ENCODE measurements at regions not wholly inside any gene's neighbourhood (a gene's known extent, or its start where the extent isn't known, plus 50 kb on each side); places are given as distances from the start of the nearest gene placed in this dataset.
"Not testable (repeated sequence)": the region's sequence is repeated elsewhere in the genome, so short reads cannot be mapped to it uniquely, and the experiment has no call there.

DNA sequence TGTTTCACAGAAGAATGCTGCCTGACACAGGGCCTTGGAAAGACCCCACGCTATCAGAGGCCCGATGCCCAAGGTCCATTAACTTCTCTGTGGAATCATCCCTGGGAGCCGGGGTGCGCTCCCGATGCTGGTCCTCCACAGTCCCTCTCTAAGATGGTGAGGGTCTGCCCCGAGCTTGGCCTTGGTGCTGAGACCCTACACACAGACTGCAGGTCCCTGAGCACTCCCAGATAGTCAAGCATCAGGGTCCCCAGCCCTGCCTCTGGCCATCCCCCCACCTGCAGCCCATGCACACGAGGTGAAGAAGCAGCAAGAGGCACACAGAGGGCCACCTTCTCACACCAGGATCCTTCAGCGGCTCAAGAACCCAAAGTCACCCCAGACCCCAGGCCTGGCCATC, 263.3 kb downstream of the MYCN start:
- no peak for DNase-seq (ENCODE audit: low read depth in 2 of 2)

DNA sequence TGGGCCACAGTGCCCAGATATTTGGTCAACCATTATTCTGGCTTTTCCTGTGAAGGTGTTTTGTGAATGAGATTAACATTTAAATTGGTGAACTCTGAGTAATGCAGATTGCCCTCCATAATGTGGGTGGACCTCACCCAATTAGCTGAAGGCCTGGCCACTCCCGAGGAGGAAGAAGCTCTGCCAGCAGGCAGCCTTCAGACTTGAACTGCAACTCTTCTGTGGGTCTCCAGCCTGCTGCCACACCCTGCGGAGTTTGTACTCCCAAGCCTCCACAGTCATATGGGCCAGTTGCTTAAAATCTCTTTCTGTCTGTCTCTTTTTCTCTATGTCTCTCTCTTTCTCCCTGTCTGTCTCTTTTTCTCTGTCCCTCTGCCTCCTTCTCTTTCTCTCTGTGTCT, 262.7 kb downstream of the MYCN start:
- DNase-seq (ENCODE audit: low read depth in 2 of 2) = no peak

GRCh38 chr2:16202266-16203020, 262.1 kb downstream of the MYCN start:
- DNase-seq (ENCODE audit: low read depth in 2 of 2) = no peak

DNA sequence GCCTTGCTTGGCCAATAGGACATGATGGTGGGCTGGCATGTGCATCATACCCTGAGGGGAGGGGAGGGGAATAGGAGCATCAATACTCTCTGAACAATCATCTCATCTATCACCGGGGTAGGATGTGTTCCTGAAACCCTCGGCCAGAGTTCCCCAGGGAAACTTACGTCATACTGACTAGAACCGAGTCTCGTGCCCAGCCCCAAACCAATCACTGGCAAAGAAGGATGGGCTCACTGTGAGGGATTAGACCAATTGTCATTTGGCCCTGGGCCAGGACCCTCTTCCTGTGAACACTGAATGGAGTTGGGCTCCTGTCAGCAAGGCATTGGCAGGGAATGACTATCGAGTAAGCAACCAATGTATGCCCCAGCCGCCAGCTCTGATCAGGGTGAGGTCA, 261.5 kb downstream of the MYCN start:
- no peak for DNase-seq (ENCODE audit: low read depth in 2 of 2)

GRCh38 chr2:16200554-16201193, 260.3 kb downstream of the MYCN start:
- no peak for DNase-seq (ENCODE audit: low read depth in 2 of 2)

DNA sequence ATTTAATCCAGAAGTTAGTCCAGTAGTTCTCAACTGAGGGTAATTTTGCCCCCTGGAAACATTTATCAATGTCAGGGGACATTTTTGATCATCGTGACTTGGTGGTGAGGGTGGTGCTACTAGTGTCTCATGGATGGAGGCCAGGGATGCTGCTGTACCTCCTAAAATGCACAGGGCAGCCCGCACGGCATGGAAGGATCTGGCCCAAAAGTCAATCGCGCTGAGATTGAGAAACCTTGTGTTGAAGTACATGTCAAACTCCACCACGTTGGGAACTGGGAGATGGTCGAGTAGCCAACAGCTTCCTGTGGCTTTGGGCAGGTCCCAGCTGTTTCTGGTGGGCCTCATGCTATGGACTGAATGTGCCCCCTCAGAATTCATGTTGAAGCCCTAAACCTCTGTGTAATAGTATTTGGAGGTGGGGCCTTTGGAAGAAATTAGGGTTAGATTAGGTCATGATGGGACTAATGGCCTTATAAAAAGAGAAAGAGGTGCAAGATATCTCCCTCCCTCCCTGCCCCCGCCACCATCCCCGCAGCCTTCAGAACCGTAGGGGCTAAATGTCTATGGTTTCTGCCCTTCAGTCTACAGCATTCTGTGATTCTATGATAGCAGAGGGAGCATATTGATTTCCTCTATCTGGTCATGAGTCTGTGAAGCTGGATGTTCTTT, 259.7 kb downstream of the MYCN start:
- no peak for DNase-seq (ENCODE audit: low read depth in 2 of 2)

DNA sequence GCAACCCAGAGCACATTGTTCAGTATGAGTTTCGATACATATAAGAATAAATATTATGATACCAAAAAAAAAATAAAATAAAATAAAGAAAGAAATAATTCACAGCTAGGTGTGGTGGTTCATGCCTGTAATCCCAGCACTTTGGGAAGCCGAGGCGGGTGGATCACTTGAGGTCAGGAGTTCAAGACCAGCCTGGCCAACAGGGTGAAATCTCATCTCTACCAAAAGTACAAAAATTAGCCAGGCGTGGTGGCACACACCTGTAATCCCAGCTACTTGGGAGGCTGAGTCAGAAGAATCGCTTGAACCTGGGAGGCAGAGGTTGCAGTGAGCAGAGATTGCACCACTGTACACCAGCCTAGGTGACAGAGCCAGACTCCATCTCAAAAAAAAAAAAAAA, 258.9 kb downstream of the MYCN start:
- not testable (repeated sequence) for DNase-seq (ENCODE audit: low read depth in 2 of 2)

DNA sequence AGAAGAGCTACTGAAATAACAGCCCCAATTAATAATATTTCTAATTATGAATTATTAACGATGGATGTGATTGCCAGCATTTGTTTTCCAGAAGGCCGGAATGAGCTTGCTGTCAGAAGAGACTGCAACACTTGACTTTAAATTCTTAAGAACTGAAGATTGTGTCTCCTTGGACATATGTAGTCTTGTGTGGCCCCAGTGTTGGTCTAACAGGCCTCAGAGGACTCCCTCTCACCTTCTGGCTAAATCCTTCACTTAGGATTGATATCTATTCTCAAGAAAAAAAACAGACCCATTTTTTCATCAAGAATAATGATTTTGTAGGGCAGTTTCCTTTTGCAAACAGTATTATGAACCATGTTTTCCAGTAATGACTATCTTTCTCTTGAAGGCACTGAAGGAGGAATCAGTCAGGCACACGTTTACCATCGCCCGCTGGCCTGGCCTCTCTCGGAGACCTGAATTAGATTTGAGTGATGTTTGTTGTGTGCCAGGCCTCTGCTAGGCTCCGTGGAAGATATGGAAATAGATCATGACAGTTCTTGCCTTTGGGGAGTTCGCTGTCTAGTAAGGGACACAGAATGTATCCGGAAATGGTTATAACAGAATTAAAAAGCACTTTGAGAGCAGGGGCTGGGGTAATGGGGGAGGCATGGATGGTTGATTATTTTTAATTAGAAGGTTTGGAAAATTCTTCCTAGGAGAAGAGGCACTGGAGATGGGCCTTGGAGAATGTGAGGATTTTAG, 258.0 kb downstream of the MYCN start:
- no peak for DNase-seq (ENCODE audit: low read depth in 2 of 2)

GRCh38 chr2:16197504-16198147, 257.3 kb downstream of the MYCN start:
- no peak for DNase-seq (ENCODE audit: low read depth in 2 of 2)

- no peak for DNase-seq (ENCODE audit: low read depth in 2 of 2)
Measured at GRCh38 chr2:16196687-16197503, 256.5 kb downstream of the MYCN start.

GRCh38 chr2:16195681-16196070, 255.3 kb downstream of the MYCN start:
- DNase-seq (ENCODE audit: low read depth in 2 of 2) = no peak

- DNase-seq (ENCODE audit: low read depth in 2 of 2) = no peak
Measured at GRCh38 chr2:16194931-16195680, 254.8 kb downstream of the MYCN start.

GRCh38 chr2:16194530-16194929, 254.2 kb downstream of the MYCN start:
- no peak for DNase-seq (ENCODE audit: low read depth in 2 of 2)

GRCh38 chr2:16194096-16194390, 253.7 kb downstream of the MYCN start:
- DNase-seq (ENCODE audit: low read depth in 2 of 2) = no peak

GRCh38 chr2:16192416-16193216, 252.3 kb downstream of the MYCN start:
- DNase-seq (ENCODE audit: low read depth in 2 of 2) = no peak

- DNase-seq (ENCODE audit: low read depth in 2 of 2) = no peak
Measured at GRCh38 chr2:16191431-16192200, 251.3 kb downstream of the MYCN start.

GRCh38 chr2:16190446-16191270, 250.3 kb downstream of the MYCN start:
- DNase-seq (ENCODE audit: low read depth in 2 of 2) = no peak

GRCh38 chr2:16189836-16190160, 249.4 kb downstream of the MYCN start:
- DNase-seq (ENCODE audit: low read depth in 2 of 2) = no peak
